Activated CD4-positive, alpha-beta T cell treated with anti-CD3 and anti-CD28 coated beads, Interleukin-10, Interleukin-2, amounts not matched to agents 100 ng/mL and 50 ng/mL, durations not matched to agents 16 hours and 8 hours (primary cell): ENCODE measurements at regions not wholly inside any gene's neighbourhood (a gene's known extent, or its start where the extent isn't known, plus 50 kb on each side); places are given as distances from the start of the nearest gene placed in this dataset.
"Not testable (repeated sequence)": the region's sequence is repeated elsewhere in the genome, so short reads cannot be mapped to it uniquely, and the experiment has no call there.

Experiments
- DNase-seq: peaks from one replicate; pipeline ENCODE4 v3.0.0-alpha.2; 2020

GRCh38 chr17:31746884-31747495, 112.1 kb downstream of the COPRS start:
- DNase-seq, result no peak

- no peak for DNase-seq
Observed at GRCh38 chr17:31745964-31746600, 113.0 kb downstream of the COPRS start.

- no peak for DNase-seq
Observed at GRCh38 chr17:31744511-31744951, 114.5 kb downstream of the COPRS start.

GRCh38 chr17:31743797-31744196, 115.2 kb downstream of the COPRS start:
- DNase-seq, result no peak

- DNase-seq, result no peak
Observed at GRCh38 chr17:31741371-31741770, 117.7 kb downstream of the COPRS start.

- DNase-seq, result no peak
Observed at GRCh38 chr17:31740611-31741082, 118.4 kb downstream of the COPRS start.

GRCh38 chr17:31738996-31739699, 119.9 kb downstream of the COPRS start:
- DNase-seq, result no peak

- no peak for DNase-seq
Observed at GRCh38 chr17:31738488-31738887, 120.6 kb downstream of the COPRS start.

GRCh38 chr17:31738067-31738466, 121.0 kb downstream of the COPRS start:
- no peak for DNase-seq

GRCh38 chr17:31736855-31737625, 122.0 kb downstream of the COPRS start:
- DNase-seq, result no peak

- no peak for DNase-seq
Observed at GRCh38 chr17:31733326-31733725, 125.7 kb downstream of the COPRS start.

GRCh38 chr17:31731585-31732154, 127.4 kb downstream of the COPRS start:
- DNase-seq, result not testable (repeated sequence)

- no peak for DNase-seq
Observed at GRCh38 chr17:31731118-31731517, 127.9 kb downstream of the COPRS start.

GRCh38 chr17:31726980-31727427, 132.0 kb downstream of the COPRS start:
- no peak for DNase-seq

GRCh38 chr17:31724619-31725018, 134.4 kb downstream of the COPRS start:
- no peak for DNase-seq

GRCh38 chr17:31724026-31724425, 135.0 kb downstream of the COPRS start:
- no peak for DNase-seq

- DNase-seq, result no peak
Observed at GRCh38 chr17:31722251-31723056, 136.6 kb downstream of the COPRS start.

GRCh38 chr17:31721291-31722025, 137.6 kb downstream of the COPRS start:
- DNase-seq, result no peak

- DNase-seq, result not testable (repeated sequence)
Observed at GRCh38 chr17:31717251-31717650, 141.8 kb downstream of the COPRS start.

GRCh38 chr17:31715446-31715845, 143.6 kb downstream of the COPRS start:
- DNase-seq, result no peak

- no peak for DNase-seq
Observed at GRCh38 chr17:31704483-31704882, 154.6 kb downstream of the COPRS start.
